Activated CD4-positive, alpha-beta T cell treated with anti-CD3 and anti-CD28 coated beads, Interleukin-2, amount 50 U/mL, for 4 hours (primary cell): ENCODE measurements at regions not wholly inside any gene's neighbourhood (a gene's known extent, or its start where the extent isn't known, plus 50 kb on each side); places are given as distances from the start of the nearest gene placed in this dataset.
"Not testable (repeated sequence)": the region's sequence is repeated elsewhere in the genome, so short reads cannot be mapped to it uniquely, and the experiment has no call there.

Experiments used
- DNase-seq, 2 experiments: peaks; one replicate each; pipeline ENCODE4 v3.0.0-alpha.2; 2020

- DNase-seq, result no peak
Measured at GRCh38 chr12:89151536-89151935, 200.8 kb downstream of the DUSP6 start.

- not testable (repeated sequence) for DNase-seq
Measured at GRCh38 chr12:89150789-89151188, 201.5 kb downstream of the DUSP6 start.

- DNase-seq, result no peak
Measured at GRCh38 chr12:89140602-89141238, 211.6 kb downstream of the DUSP6 start.

GRCh38 chr12:89140141-89140540 is 212.2 kb downstream of the DUSP6 start:
- DNase-seq, result no peak

- no peak for DNase-seq
Measured at GRCh38 chr12:89139390-89139789, 212.9 kb downstream of the DUSP6 start.

GRCh38 chr12:89138048-89138852 is 214.1 kb downstream of the DUSP6 start:
- DNase-seq, result no peak

GRCh38 chr12:89135976-89136634 is 216.2 kb downstream of the DUSP6 start:
- DNase-seq, result no peak

GRCh38 chr12:89134213-89134770 is 218.0 kb downstream of the DUSP6 start:
- no peak for DNase-seq

GRCh38 chr12:89129167-89129870 is 223.0 kb downstream of the DUSP6 start:
- DNase-seq, result no peak

GRCh38 chr12:89126712-89127111 is 225.6 kb downstream of the DUSP6 start:
- DNase-seq, result no peak

- DNase-seq, result no peak
Measured at GRCh38 chr12:89122852-89123251, 229.4 kb downstream of the DUSP6 start.

- DNase-seq, result no peak
Measured at GRCh38 chr12:89117448-89118034, 234.8 kb downstream of the DUSP6 start.

GRCh38 chr12:89111964-89112363 is 240.3 kb downstream of the DUSP6 start:
- DNase-seq, result no peak

GRCh38 chr12:89108265-89108664 is 244.0 kb downstream of the DUSP6 start:
- no peak for DNase-seq

- DNase-seq, result no peak
Measured at GRCh38 chr12:89106950-89107349, 245.4 kb downstream of the DUSP6 start.

- DNase-seq, result no peak
Measured at GRCh38 chr12:89105243-89105642, 247.1 kb downstream of the DUSP6 start.

GRCh38 chr12:89103831-89104230 is 248.5 kb downstream of the DUSP6 start:
- no peak for DNase-seq

- DNase-seq, result no peak
Measured at GRCh38 chr12:89101440-89101839, 250.9 kb downstream of the DUSP6 start.

GRCh38 chr12:89098441-89099112 is 253.7 kb downstream of the DUSP6 start:
- DNase-seq, result no peak

GRCh38 chr12:89092297-89092696 is 260.0 kb downstream of the DUSP6 start:
- no peak for DNase-seq

- no peak for DNase-seq
Measured at GRCh38 chr12:89091293-89091841, 260.9 kb downstream of the DUSP6 start.

GRCh38 chr12:89089264-89089663 is 263.0 kb downstream of the DUSP6 start:
- no peak for DNase-seq
